H9 (cell line): ENCODE measurements at regions not wholly inside any gene's neighbourhood (a gene's known extent, or its start where the extent isn't known, plus 50 kb on each side); places are given as distances from the start of the nearest gene placed in this dataset.

Experiments
- DNase-seq: peaks from one replicate; pipeline ENCODE4 v3.0.0-alpha.2; 2017
- H2AFZ ChIP-seq: one replicate; pipeline ENCODE4 v1.6.1; 2013; ENCODE audit warnings: mild to moderate bottlenecking, low read length, control low read depth, moderate library complexity
- H2AK5ac ChIP-seq: 2 replicates; pipeline ENCODE4 v1.6.1; 2013; ENCODE audit warnings: low read length, control low read depth, mixed read lengths; ENCODE audit not compliant: insufficient read length
- H2BK120ac ChIP-seq: one replicate; pipeline ENCODE4 v1.6.1; 2013; ENCODE audit warnings: low read depth, mild to moderate bottlenecking, low read length, control low read depth, inconsistent platforms; ENCODE audit not compliant: poor library complexity, severe bottlenecking
- H2BK12ac ChIP-seq: 2 replicates; pipeline ENCODE4 v1.6.1; 2013; ENCODE audit warnings: low read length, control low read depth, mixed read lengths, low read depth; ENCODE audit not compliant: insufficient read length
- H2BK15ac ChIP-seq: 2 replicates; pipeline ENCODE4 v1.6.1; 2013; ENCODE audit warnings: low read depth, low read length, control low read depth
- H2BK20ac ChIP-seq: one replicate; pipeline ENCODE4 v1.6.1; 2013; ENCODE audit warnings: low read depth, mild to moderate bottlenecking, low read length, control low read depth, inconsistent platforms; ENCODE audit not compliant: poor library complexity, severe bottlenecking
- H2BK5ac ChIP-seq: 2 replicates; pipeline ENCODE4 v1.6.1; 2013; ENCODE audit warnings: low read length, control low read depth, mixed read lengths; ENCODE audit not compliant: insufficient read length
- H3K14ac ChIP-seq: 2 replicates; pipeline ENCODE4 v1.6.1; 2013; ENCODE audit warnings: low read length, control low read depth; ENCODE audit not compliant: insufficient read depth
- H3K18ac ChIP-seq: 2 replicates; pipeline ENCODE4 v1.6.1; 2013; ENCODE audit warnings: low read depth, mild to moderate bottlenecking, mixed read lengths, low read length, control low read depth; ENCODE audit not compliant: insufficient read length
- H3K23ac ChIP-seq: 2 replicates; pipeline ENCODE4 v1.6.1; 2013; ENCODE audit warnings: low read length, control low read depth, mixed read lengths, low read depth; ENCODE audit not compliant: insufficient read length
- H3K23me2 ChIP-seq: 2 replicates; pipeline ENCODE4 v1.6.1; 2013; ENCODE audit warnings: low read depth, mild to moderate bottlenecking, mixed read lengths, low read length, control low read depth; ENCODE audit not compliant: insufficient read length, poor library complexity, severe bottlenecking
- H3K27ac ChIP-seq: 2 replicates; pipeline ENCODE4 v1.5.1; 2013; ENCODE audit warnings: low read length, control low read depth, mixed read lengths, low read depth; ENCODE audit not compliant: insufficient read length
- H3K27me3 ChIP-seq: 2 replicates; pipeline ENCODE4 v1.6.1; 2013; ENCODE audit warnings: low read length, control low read depth, inconsistent platforms; ENCODE audit not compliant: insufficient read depth
- H3K4ac ChIP-seq: 2 replicates; pipeline ENCODE4 v1.6.1; 2013; ENCODE audit warnings: low read depth, mild to moderate bottlenecking, control low read depth, inconsistent platforms, low read length, moderate library complexity
- H3K4me1 ChIP-seq: 2 replicates; pipeline ENCODE4 v1.6.1; 2013; ENCODE audit warnings: low read length, control low read depth, inconsistent platforms; ENCODE audit not compliant: insufficient read depth
- H3K4me2 ChIP-seq: 2 replicates; pipeline ENCODE4 v1.6.1; 2013; ENCODE audit warnings: low read length, control low read depth, mixed read lengths; ENCODE audit not compliant: insufficient read length, insufficient read depth
- H3K56ac ChIP-seq: 2 replicates; pipeline ENCODE4 v1.6.1; 2013; ENCODE audit warnings: low read depth, mild to moderate bottlenecking, mixed read lengths, low read length, control low read depth; ENCODE audit not compliant: insufficient read length
- H3K79me1 ChIP-seq: 2 replicates; pipeline ENCODE4 v1.6.1; 2013; ENCODE audit warnings: low read depth, mild to moderate bottlenecking, moderate library complexity, low read length, control low read depth, inconsistent platforms; ENCODE audit not compliant: insufficient read depth, poor library complexity, severe bottlenecking
- H3K79me2 ChIP-seq: 2 replicates; pipeline ENCODE4 v1.6.1; 2013; ENCODE audit warnings: low read length, control low read depth, inconsistent platforms; ENCODE audit not compliant: insufficient read depth
- H3K9ac ChIP-seq: 2 replicates; pipeline ENCODE4 v1.6.1; 2013; ENCODE audit warnings: low read length, control low read depth, mixed read lengths; ENCODE audit not compliant: insufficient read length; ENCODE audit errors: extremely low read depth
- H3K9me3 ChIP-seq: one replicate; pipeline ENCODE4 v1.6.1; 2013; ENCODE audit warnings: low read depth, low read length, inconsistent platforms; ENCODE audit not compliant: control insufficient read depth
- H3T11ph ChIP-seq: one replicate; pipeline ENCODE4 v1.6.1; 2013; ENCODE audit warnings: mild to moderate bottlenecking, low read length, control low read depth, inconsistent platforms
- H4K20me1 ChIP-seq: one replicate; pipeline ENCODE4 v1.6.1; 2013; ENCODE audit not compliant: control insufficient read depth, insufficient read length, insufficient read depth
- H4K5ac ChIP-seq: 2 replicates; pipeline ENCODE4 v1.6.1; 2013; ENCODE audit warnings: low read depth, mild to moderate bottlenecking, mixed read lengths, low read length, control low read depth; ENCODE audit not compliant: insufficient read length
- H4K8ac ChIP-seq: replicated peaks from 2 replicates; pipeline ENCODE4 v1.6.1; 2013; ENCODE audit warnings: low read length, control low read depth, mixed read lengths, low read depth; ENCODE audit not compliant: insufficient read length
- H4K91ac ChIP-seq: 2 replicates; pipeline ENCODE4 v1.6.1; 2013; ENCODE audit warnings: low read depth, mild to moderate bottlenecking, moderate library complexity, mixed read lengths, low read length, control low read depth; ENCODE audit not compliant: insufficient read length
- H3K27ac Mint-ChIP-seq, 3 experiments: 2 replicates in 2 of 3; 3 replicates in 1 of 3; pipeline ENCODE4 v1.8.0; 2020 to 2021; ENCODE audit warnings: mixed read lengths in 3 of 3, mild to moderate bottlenecking in 1 of 3, moderate library complexity in 1 of 3
- H3K27me3 Mint-ChIP-seq: 2 replicates; pipeline ENCODE4 v1.8.0; 2021; ENCODE audit warnings: low read depth, mild to moderate bottlenecking, moderate library complexity, mixed read lengths
- H3K36me3 Mint-ChIP-seq, 3 experiments: 2 replicates in 2 of 3; 3 replicates in 1 of 3; pipeline ENCODE4 v1.8.0; 2020 to 2021; ENCODE audit warnings: low read depth in 3 of 3, mixed read lengths in 3 of 3; ENCODE audit not compliant: insufficient read depth in 1 of 3
- H3K4me1 Mint-ChIP-seq, 2 experiments: 2 replicates each; pipeline ENCODE4 v1.8.0; 2020; ENCODE audit warnings: mixed read lengths in 2 of 2
- H3K4me3 Mint-ChIP-seq, 2 experiments: 2 replicates in 1 of 2; 3 replicates in 1 of 2; pipeline ENCODE4 v1.8.0; 2020 to 2021; ENCODE audit warnings: mild to moderate bottlenecking in 2 of 2, mixed read lengths in 2 of 2, moderate library complexity in 1 of 2
- H3K9me3 Mint-ChIP-seq, 2 experiments: 2 replicates in 1 of 2; 3 replicates in 1 of 2; pipeline ENCODE4 v1.8.0; 2020; ENCODE audit warnings: mild to moderate bottlenecking in 2 of 2, mixed read lengths in 2 of 2, moderate library complexity in 1 of 2
- WGBS: extraction: QIAGEN DNeasy Blood & Tissue Kit; methylation state at CpG from one replicate; pipeline ENCODE4 v1.1.7; 2013; ENCODE audit warnings: missing lambda C conversion rate, low lambda C conversion rate, mixed read lengths; ENCODE audit not compliant: insufficient read length; ENCODE audit errors: extremely low coverage; 5-methylcytosine and 5-hydroxymethylcytosine counted together
- TF ChIP-seq, protein P1 (sequence below): fragments of 200-600 bp; sonication (generic); conservative IDR thresholded peaks from 3 replicates; pipeline ENCODE4 v1.8.0; 2021; ENCODE audit warnings: antibody characterized with exemption, mild to moderate bottlenecking

DNA sequence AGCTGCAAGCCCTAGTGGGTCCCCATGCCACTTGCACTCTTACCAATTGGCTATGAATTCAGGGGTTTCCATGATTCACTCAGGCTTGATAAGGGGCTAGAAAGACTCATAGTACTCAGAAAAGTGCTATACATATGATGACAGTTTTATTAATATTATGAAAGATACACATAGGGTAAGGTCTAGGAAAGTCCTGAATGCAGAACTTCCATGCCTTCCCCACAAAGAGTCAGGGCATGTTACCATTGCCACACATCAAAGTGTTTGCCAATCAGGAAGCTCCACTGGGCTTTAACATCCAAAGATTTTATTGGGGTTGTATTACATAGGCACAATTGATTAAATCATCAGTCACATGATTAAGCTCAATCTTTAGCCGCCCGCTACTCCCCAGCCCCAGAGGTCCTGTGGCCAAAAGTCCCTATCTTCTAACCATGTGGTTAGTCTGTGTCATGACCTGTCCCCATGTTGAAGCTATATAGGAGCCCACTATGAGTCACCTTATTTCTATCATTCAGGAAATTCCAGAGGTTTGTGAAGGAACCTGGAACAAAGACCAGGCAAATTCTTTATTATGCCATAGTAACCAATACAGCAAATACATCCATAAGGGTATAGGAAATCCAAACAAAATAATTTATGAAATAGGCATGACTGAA lies 635.6 kb downstream of the STPG2 start:
- H3K9ac ChIP-seq: no peak overlapping the region
- no peak overlapping the region for H2AFZ ChIP-seq
- H3K79me2 ChIP-seq: no peaks in the 10 kb centered on the region
- no peak overlapping the region for H2AK5ac ChIP-seq
- TF ChIP-seq, protein P1, sequence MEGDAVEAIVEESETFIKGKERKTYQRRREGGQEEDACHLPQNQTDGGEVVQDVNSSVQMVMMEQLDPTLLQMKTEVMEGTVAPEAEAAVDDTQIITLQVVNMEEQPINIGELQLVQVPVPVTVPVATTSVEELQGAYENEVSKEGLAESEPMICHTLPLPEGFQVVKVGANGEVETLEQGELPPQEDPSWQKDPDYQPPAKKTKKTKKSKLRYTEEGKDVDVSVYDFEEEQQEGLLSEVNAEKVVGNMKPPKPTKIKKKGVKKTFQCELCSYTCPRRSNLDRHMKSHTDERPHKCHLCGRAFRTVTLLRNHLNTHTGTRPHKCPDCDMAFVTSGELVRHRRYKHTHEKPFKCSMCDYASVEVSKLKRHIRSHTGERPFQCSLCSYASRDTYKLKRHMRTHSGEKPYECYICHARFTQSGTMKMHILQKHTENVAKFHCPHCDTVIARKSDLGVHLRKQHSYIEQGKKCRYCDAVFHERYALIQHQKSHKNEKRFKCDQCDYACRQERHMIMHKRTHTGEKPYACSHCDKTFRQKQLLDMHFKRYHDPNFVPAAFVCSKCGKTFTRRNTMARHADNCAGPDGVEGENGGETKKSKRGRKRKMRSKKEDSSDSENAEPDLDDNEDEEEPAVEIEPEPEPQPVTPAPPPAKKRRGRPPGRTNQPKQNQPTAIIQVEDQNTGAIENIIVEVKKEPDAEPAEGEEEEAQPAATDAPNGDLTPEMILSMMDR: no peak
- H4K91ac ChIP-seq: no peak overlapping the region
- H3T11ph ChIP-seq: no peak overlapping the region
- H3K4ac ChIP-seq: no peak overlapping the region
- H4K8ac ChIP-seq: no peak overlapping the region
- no peak overlapping the region for H2BK5ac ChIP-seq
- no peaks in the 10 kb centered on the region for H3K9me3 ChIP-seq
- no peaks in the 10 kb centered on the region for H3K23me2 ChIP-seq
- no peak overlapping the region for H3K4me2 ChIP-seq
- H3K4me1 ChIP-seq: peaks cover 2% of the 10 kb centered on the region; the same call in 1 of the 2 replicates
- no peak overlapping the region for H2BK120ac ChIP-seq
- H2BK15ac ChIP-seq: no peak overlapping the region
- no peak overlapping the region for H3K14ac ChIP-seq
- H4K5ac ChIP-seq: no peak overlapping the region
- H4K20me1 ChIP-seq: no peaks in the 10 kb centered on the region
- no peak overlapping the region for H3K4me3 Mint-ChIP-seq
- no peak overlapping the region for H3K27ac ChIP-seq
- H3K23ac ChIP-seq: no peak overlapping the region
- no peak overlapping the region for H3K18ac ChIP-seq
- no peak overlapping the region for H3K27ac Mint-ChIP-seq
- no peaks in the 10 kb centered on the region for H3K27me3 Mint-ChIP-seq
- H3K79me1 ChIP-seq: no peaks in the 10 kb centered on the region
- no peak for DNase-seq
- H3K4me1 Mint-ChIP-seq: peaks cover 17 to 18% of the 10 kb centered on the region in 2 experiments
- H2BK20ac ChIP-seq: no peak overlapping the region
- H2BK12ac ChIP-seq: no peak overlapping the region
- no peaks in the 10 kb centered on the region for H3K9me3 Mint-ChIP-seq
- WGBS: no CpG with 5 or more reads among the region's 2 CpGs
- H3K27me3 ChIP-seq: no peaks in the 10 kb centered on the region
- no peaks in the 10 kb centered on the region for H3K36me3 Mint-ChIP-seq
- no peak overlapping the region for H3K56ac ChIP-seq
